ENCODE measurements at regions not wholly inside any gene's neighbourhood (a gene's known extent, or its start where the extent isn't known, plus 50 kb on each side); places are given as distances from the start of the nearest gene placed in this dataset.
A peak's percentile ranks its signal among the peaks of the same experiment; 100 is the strongest.

DNA sequence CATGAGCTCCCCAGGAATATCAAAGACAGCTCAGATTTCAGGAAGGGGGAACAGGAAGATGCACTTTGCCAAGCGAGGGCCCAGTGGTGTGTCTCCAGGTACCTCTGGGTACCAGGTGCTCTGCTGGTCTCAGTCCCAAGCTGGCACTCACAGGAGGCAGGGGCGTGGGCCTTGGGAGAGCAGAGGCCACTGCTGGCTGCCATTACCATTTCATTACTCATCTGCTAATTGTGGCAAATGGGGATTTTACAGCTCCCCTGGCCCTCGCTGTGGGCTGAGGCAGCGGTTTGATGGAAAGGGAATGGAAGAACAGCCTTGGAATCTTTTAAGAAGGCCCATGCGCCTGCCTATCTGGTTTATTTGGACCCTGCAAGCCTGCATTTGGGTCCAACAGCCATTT lies 192.0 kb upstream of the NAV2 start:
- Histone ChIP-seq H3K36me3 (no peaks in the 10 kb centered on the region), H3K4me3 (no peak overlapping the region), H3K27ac (no peak overlapping the region), H3K9me3 (no peaks in the 10 kb centered on the region), H3K4me1 (no peaks in the 10 kb centered on the region), H3K27me3 (peaks cover 0 to 12% (median 0%) of the 10 kb centered on the region in 4 donors)
- WGBS, 2 donors = 77 to 90% methylated on average over 4 to 5 of the region's 5 CpGs
- intact Hi-C loops (cut with DNase I) = no loop called here
- DNase-seq = no peak
- TF ChIP-seq CTCF (IDR thresholded peaks at IDR 0.05) = no peak
- TF ChIP-seq POLR2A (IDR thresholded peaks at IDR 0.05) = no peak

DNA sequence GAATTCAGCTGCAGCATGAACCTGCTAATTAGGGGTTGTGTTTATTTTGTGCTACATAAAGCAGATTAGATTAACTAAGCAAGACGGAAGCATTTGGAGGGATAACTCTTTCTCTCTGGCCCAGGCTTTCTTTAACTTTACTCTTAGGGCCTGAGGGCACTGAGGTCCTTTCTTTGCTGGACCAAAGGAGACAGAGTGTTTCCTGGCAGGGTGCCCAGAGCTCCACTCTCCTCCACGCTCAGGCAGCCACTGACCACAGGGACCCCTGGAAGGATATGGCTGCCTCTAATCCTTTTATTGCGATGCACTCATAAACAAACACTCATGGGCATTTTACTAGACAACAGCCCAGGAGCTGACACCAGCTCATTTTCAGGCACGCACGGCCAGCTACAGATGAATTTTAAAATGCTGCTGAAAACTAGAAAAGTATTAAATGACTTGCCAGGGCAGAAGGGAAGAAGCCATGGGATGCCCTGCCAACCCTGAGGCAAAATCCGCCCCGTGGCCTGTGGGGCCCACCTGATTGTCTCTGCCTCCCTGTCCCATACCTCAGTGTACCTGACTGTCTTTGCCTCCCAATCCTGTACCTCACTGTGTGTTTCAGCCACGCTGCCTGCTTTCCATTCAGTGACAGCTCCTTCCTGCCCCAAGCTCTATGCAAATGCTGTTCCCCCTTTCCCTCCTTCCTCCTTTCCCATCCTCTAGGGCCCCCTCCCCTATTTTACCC lies 192.6 kb upstream of the NAV2 start:
- Histone ChIP-seq H3K36me3 (no peaks in the 10 kb centered on the region), H3K4me1 (no peaks in the 10 kb centered on the region), H3K27me3 (peaks cover 0 to 11% (median 0%) of the 10 kb centered on the region in 4 donors), H3K9me3 (no peaks in the 10 kb centered on the region), H3K27ac (no peak overlapping the region), H3K4me3 (no peak overlapping the region)
- DNase-seq = no peak
- 62 to 64% methylated on average over 4 to 8 of the region's 8 CpGs for WGBS, 2 donors
- TF ChIP-seq CTCF (IDR thresholded peaks at IDR 0.05) = no peak
- intact Hi-C loops (cut with DNase I) = no loop called here

- Histone ChIP-seq H3K4me1 (no peaks in the 10 kb centered on the region), H3K27me3 (peaks cover 0 to 11% (median 0%) of the 10 kb centered on the region in 4 donors), H3K9me3 (no peaks in the 10 kb centered on the region), H3K4me3 (no peak overlapping the region), H3K27ac (no peak overlapping the region), H3K36me3 (no peaks in the 10 kb centered on the region)
- intact Hi-C loops (cut with DNase I) = no loop called here
- 62 to 64% methylated on average over 4 of the region's 4 CpGs for WGBS, 2 donors
- no peak for TF ChIP-seq CTCF (IDR thresholded peaks at IDR 0.05)
- no peak for TF ChIP-seq POLR2A (IDR thresholded peaks at IDR 0.05)
- no peak for DNase-seq
Observed at GRCh38 chr11:19519353-19519752, 193.3 kb upstream of the NAV2 start.

DNA sequence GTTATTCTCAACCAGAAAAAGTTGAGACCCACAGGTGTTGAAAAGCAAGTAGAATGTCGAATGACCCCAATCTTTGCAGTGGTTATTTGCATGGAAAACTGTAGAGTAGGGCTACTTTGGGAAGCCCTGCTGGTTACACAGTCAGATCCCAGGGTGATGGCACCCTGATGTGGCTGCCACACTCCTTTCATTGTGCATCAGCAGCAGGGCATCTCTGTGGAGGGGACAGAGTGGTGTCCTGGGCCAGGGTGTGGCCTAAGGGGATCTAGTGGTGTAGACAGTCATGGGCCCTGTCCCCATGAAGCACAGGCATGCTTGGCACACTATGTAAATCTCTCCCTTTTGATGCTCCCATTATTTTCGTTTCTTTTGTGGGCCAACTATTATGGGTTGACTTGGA lies 199.4 kb upstream of the NAV2 start:
- Histone ChIP-seq H3K27me3 (peaks cover 0 to 45% (median 0%) of the 10 kb centered on the region in 4 donors), H3K27ac (no peak overlapping the region), H3K4me3 (no peak overlapping the region), H3K4me1 (peaks cover 0 to 27% (median 0%) of the 10 kb centered on the region in 3 donors), H3K36me3 (no peaks in the 10 kb centered on the region), H3K9me3 (no peaks in the 10 kb centered on the region)
- intact Hi-C loops (cut with DNase I) = no loop called here
- DNase-seq = no peak
- TF ChIP-seq CTCF (IDR thresholded peaks at IDR 0.05) = no peak
- no peak for TF ChIP-seq POLR2A (IDR thresholded peaks at IDR 0.05)
- 57 to 67% methylated on average over 2 of the region's 2 CpGs for WGBS, 2 donors

DNA sequence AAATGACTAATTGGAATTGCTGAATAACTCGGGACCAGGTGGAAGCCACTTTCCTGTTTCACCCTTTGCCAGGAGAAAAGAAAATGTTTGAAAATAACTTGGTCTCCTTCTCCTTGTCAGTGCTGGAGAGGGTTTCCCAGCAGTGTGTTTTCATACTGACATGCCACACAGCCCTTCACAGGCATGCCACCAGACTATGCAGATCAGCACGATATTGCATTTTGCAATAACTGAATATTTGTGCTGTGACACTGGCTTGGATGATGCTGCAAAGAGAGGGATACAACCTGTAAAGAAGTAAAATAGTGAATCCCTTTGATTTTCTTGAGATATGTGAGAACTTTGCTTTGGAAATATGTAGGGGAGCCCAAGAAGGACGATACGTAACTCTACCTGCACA lies 200.0 kb upstream of the NAV2 start:
- Histone ChIP-seq H3K4me1 (peaks cover 0 to 27% (median 0%) of the 10 kb centered on the region in 3 donors), H3K27me3 (peaks cover 0 to 50% (median 0%) of the 10 kb centered on the region in 4 donors), H3K9me3 (no peaks in the 10 kb centered on the region), H3K27ac (peak overlapping the region in 1 of 4 donors; percentile 60), H3K4me3 (no peak overlapping the region), H3K36me3 (no peaks in the 10 kb centered on the region)
- WGBS, 2 donors = 66 to 76% methylated on average over 3 to 4 of the region's 4 CpGs
- no peak for TF ChIP-seq CTCF (IDR thresholded peaks at IDR 0.05)
- TF ChIP-seq POLR2A (IDR thresholded peaks at IDR 0.05) = no peak
- DNase-seq = no peak
- intact Hi-C loops (cut with DNase I) = no loop called here

Measured in esophagus squamous epithelium (tissue), 5 donors.